ENCODE measurements at regions not wholly inside any gene's neighbourhood (a gene's known extent, or its start where the extent isn't known, plus 50 kb on each side); places are given as distances from the start of the nearest gene placed in this dataset.
"Not testable (repeated sequence)": the region's sequence is repeated elsewhere in the genome, so short reads cannot be mapped to it uniquely, and the experiment has no call there.

- intact Hi-C loops (cut with micrococcal nuclease) = no loop called here
- no peak overlapping the region for H3K4me2 ChIP-seq (replicated peaks; ENCODE audit: low read depth, low read length, poor library complexity, severe bottlenecking)
Observed at GRCh38 chr9:13437866-13438265, 158.4 kb upstream of the MPDZ start.

GRCh38 chr9:13436591-13436990 is 157.1 kb upstream of the MPDZ start:
- Mint-ChIP-seq H3K27me3 (no peaks in the 10 kb centered on the region), H3K27ac (no peak overlapping the region), H3K4me3 (no peak overlapping the region), H3K9me3 (ENCODE audit: insufficient read depth) (no peaks in the 10 kb centered on the region), H3K4me1 (no peaks in the 10 kb centered on the region)
- Histone ChIP-seq H3K27ac (ENCODE audit: low read length in 2 of 2) (no peak overlapping the region), H3K4me1 (ENCODE audit: control insufficient read depth in 2 of 2, insufficient read depth in 2 of 2, low read length in 2 of 2) (no peaks in the 10 kb centered on the region), H3K36me3 (replicated peaks in 1 of 2; ENCODE audit: control extremely low read depth in 1 of 2, control insufficient read depth in 1 of 2, extremely low read depth in 1 of 2, insufficient read depth in 2 of 2, low read length in 1 of 2) (no peaks in the 10 kb centered on the region), H3K4me3 (ENCODE audit: control extremely low read depth in 1 of 5, extremely low read depth in 1 of 5, insufficient read depth in 1 of 5, low read depth in 2 of 5, low read length in 4 of 5) (no peak overlapping the region), H3K27me3 (replicated peaks in 1 of 4; ENCODE audit: control extremely low read depth in 1 of 4, control insufficient read depth in 3 of 4, insufficient read depth in 4 of 4, low read length in 3 of 4) (no peaks in the 10 kb centered on the region), H3K4me2 (replicated peaks; ENCODE audit: low read depth, low read length, poor library complexity, severe bottlenecking) (no peak overlapping the region), H3K9me3 (ENCODE audit: control extremely low read depth in 1 of 3, control insufficient read depth in 2 of 3, insufficient read depth in 1 of 3, low read length in 2 of 3) (no peaks in the 10 kb centered on the region), H3K9ac (ENCODE audit: low read length) (no peak overlapping the region), H4K20me1 (ENCODE audit: control insufficient read depth, insufficient read depth, low read length, poor library complexity, severe bottlenecking) (no peaks in the 10 kb centered on the region), H2AFZ (ENCODE audit: insufficient read depth, low read depth, low read length, poor library complexity, severe bottlenecking) (no peak overlapping the region), H3K79me2 (ENCODE audit: control insufficient read depth, insufficient read depth, low read length) (no peaks in the 10 kb centered on the region)
- WGBS (ENCODE audit: insufficient coverage) = no CpG with 5 or more reads among the region's 1 CpG
- DNase-seq = no peak
- POLR2A ChIA-PET = no interaction called here
- CTCF ChIA-PET = interaction anchor here (1.8 kb wide), 1 partner anchor 9 kb away, joined by 8 read pairs; no protein-coding TSS in a partner anchor
- intact Hi-C loops (cut with micrococcal nuclease) = no loop called here
- TF ChIP-seq CTCF (IDR thresholded peaks at IDR 0.05) (no peak), EZH2 (IDR thresholded peaks at IDR 0.05; ENCODE audit: borderline replicate concordance, insufficient read depth, low read depth, low read length, poor library complexity, severe bottlenecking) (no peak)
- no peak for ATAC-seq (ENCODE audit: low read depth)

More at GRCh38 chr9:13437866-13438265, 158.4 kb upstream of the MPDZ start:
- no peaks in the 10 kb centered on the region for H3K9me3 ChIP-seq (ENCODE audit: control extremely low read depth in 1 of 3, control insufficient read depth in 2 of 3, insufficient read depth in 1 of 3, low read length in 2 of 3)
- CTCF ChIA-PET = interaction anchor here (1.8 kb wide), 1 partner anchor 10 kb away, joined by 8 read pairs; no protein-coding TSS in a partner anchor
- H3K4me3 ChIP-seq (ENCODE audit: control extremely low read depth in 1 of 5, extremely low read depth in 1 of 5, insufficient read depth in 1 of 5, low read depth in 2 of 5, low read length in 4 of 5) = no peak overlapping the region
- no peak overlapping the region for H3K9ac ChIP-seq (ENCODE audit: low read length)
- H3K79me2 ChIP-seq (ENCODE audit: control insufficient read depth, insufficient read depth, low read length) = no peaks in the 10 kb centered on the region
- Mint-ChIP-seq H3K4me1 (no peaks in the 10 kb centered on the region), H3K27ac (no peak overlapping the region), H3K27me3 (no peaks in the 10 kb centered on the region), H3K9me3 (ENCODE audit: insufficient read depth) (no peaks in the 10 kb centered on the region), H3K4me3 (no peak overlapping the region)
- no peak overlapping the region for H2AFZ ChIP-seq (ENCODE audit: insufficient read depth, low read depth, low read length, poor library complexity, severe bottlenecking)
- TF ChIP-seq CTCF (IDR thresholded peaks at IDR 0.05) = no peak
- no peak for TF ChIP-seq EZH2 (IDR thresholded peaks at IDR 0.05; ENCODE audit: borderline replicate concordance, insufficient read depth, low read depth, low read length, poor library complexity, severe bottlenecking)
- no peak overlapping the region for H3K27ac ChIP-seq (ENCODE audit: low read length in 2 of 2)
- WGBS (ENCODE audit: insufficient coverage) = no CpG with 5 or more reads among the region's 1 CpG
- no peaks in the 10 kb centered on the region for H4K20me1 ChIP-seq (ENCODE audit: control insufficient read depth, insufficient read depth, low read length, poor library complexity, severe bottlenecking)
- POLR2A ChIA-PET = no interaction called here
- ATAC-seq (ENCODE audit: low read depth) = no peak
- no peaks in the 10 kb centered on the region for H3K36me3 ChIP-seq (replicated peaks in 1 of 2; ENCODE audit: control extremely low read depth in 1 of 2, control insufficient read depth in 1 of 2, extremely low read depth in 1 of 2, insufficient read depth in 2 of 2, low read length in 1 of 2)
- H3K4me1 ChIP-seq (ENCODE audit: control insufficient read depth in 2 of 2, insufficient read depth in 2 of 2, low read length in 2 of 2) = no peaks in the 10 kb centered on the region
- DNase-seq = no peak
- no peaks in the 10 kb centered on the region for H3K27me3 ChIP-seq (replicated peaks in 1 of 4; ENCODE audit: control extremely low read depth in 1 of 4, control insufficient read depth in 3 of 4, insufficient read depth in 4 of 4, low read length in 3 of 4)

GRCh38 chr9:13433453-13433852 is 154.0 kb upstream of the MPDZ start:
- H3K36me3 ChIP-seq (replicated peaks in 1 of 2; ENCODE audit: control extremely low read depth in 1 of 2, control insufficient read depth in 1 of 2, extremely low read depth in 1 of 2, insufficient read depth in 2 of 2, low read length in 1 of 2); H3K4me1 ChIP-seq (ENCODE audit: control insufficient read depth in 2 of 2, insufficient read depth in 2 of 2, low read length in 2 of 2); intact Hi-C loops (cut with micrococcal nuclease); ATAC-seq (ENCODE audit: low read depth); H3K9me3 Mint-ChIP-seq (ENCODE audit: insufficient read depth); H3K4me2 ChIP-seq (replicated peaks; ENCODE audit: low read depth, low read length, poor library complexity, severe bottlenecking); H3K4me3 Mint-ChIP-seq; H3K27me3 ChIP-seq (replicated peaks in 1 of 4; ENCODE audit: control extremely low read depth in 1 of 4, control insufficient read depth in 3 of 4, insufficient read depth in 4 of 4, low read length in 3 of 4); H3K27me3 Mint-ChIP-seq; H3K79me2 ChIP-seq (ENCODE audit: control insufficient read depth, insufficient read depth, low read length); H3K27ac Mint-ChIP-seq; H3K9me3 ChIP-seq (ENCODE audit: control extremely low read depth in 1 of 3, control insufficient read depth in 2 of 3, insufficient read depth in 1 of 3, low read length in 2 of 3); H3K4me1 Mint-ChIP-seq; H3K4me3 ChIP-seq (ENCODE audit: control extremely low read depth in 1 of 5, extremely low read depth in 1 of 5, insufficient read depth in 1 of 5, low read depth in 2 of 5, low read length in 4 of 5); DNase-seq; CTCF ChIA-PET; H4K20me1 ChIP-seq (ENCODE audit: control insufficient read depth, insufficient read depth, low read length, poor library complexity, severe bottlenecking); H3K27ac ChIP-seq (ENCODE audit: low read length in 2 of 2); H2AFZ ChIP-seq (ENCODE audit: insufficient read depth, low read depth, low read length, poor library complexity, severe bottlenecking); H3K9ac ChIP-seq (ENCODE audit: low read length); POLR2A ChIA-PET: not testable (repeated sequence)
- WGBS (ENCODE audit: insufficient coverage) = no CpG with 5 or more reads among the region's 4 CpGs

Measured in B cell (primary cell).